GM18861 (cell line): ENCODE measurements at regions not wholly inside any gene's neighbourhood (a gene's known extent, or its start where the extent isn't known, plus 50 kb on each side); places are given as distances from the start of the nearest gene placed in this dataset.
"Not testable (repeated sequence)": the region's sequence is repeated elsewhere in the genome, so short reads cannot be mapped to it uniquely, and the experiment has no call there.

Experiments
- ATAC-seq: cut with Tn5 transposase; IDR thresholded peaks from one replicate; pipeline ENCODE4 v1.9.1; 2021; ENCODE audit not compliant: unreplicated experiment

DNA sequence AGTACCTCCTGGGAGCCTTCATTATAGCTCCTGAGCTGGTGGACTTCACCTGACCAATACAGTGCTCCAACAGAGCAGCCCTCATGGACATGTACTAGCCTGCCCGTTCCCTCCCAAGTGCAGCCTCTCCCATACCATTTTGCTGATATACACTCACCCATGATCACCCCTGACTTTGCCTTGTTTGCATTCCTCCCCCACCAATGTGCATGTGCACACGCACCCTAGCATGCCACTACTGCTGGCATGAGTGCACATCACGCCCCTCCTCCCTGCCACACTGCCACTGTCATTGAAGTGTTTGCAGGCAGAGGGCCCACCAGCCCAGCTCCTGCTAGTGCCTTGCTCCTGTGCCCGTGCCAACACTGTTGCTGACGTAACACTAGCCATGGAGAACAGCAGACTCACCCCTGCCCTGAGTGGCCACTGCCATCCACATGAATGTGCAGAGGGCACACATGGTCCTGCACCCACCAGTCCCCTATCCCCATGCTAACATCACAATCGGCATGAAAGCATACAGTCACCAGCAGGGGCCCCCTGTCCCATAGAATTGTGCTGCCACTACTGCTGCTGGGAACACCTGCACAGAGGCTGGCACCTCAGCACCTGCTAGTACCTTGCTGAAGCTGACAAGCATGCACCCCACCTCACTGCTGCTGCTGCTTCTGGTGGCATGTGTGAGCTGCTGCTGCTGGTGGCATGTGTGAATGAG is 110.3 kb downstream of the SINHCAF start:
- no peak for ATAC-seq

DNA sequence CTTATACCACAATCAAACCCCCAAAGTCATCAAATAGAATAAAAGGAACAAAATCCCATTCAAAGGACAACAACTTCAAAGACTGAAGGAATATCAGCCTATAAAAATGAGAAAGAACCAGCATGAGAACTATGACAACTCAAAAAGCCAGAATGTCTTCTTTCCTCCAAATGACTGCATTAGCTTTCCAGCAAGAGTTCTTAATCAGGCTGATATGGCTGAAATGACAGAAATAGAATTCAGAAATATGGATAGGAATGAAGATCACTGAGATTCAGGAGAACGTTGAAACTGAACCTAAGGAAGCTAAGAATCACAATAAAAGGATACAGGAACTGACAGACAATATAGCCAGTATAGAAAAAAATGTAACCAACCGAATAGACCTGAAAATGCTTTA is 109.5 kb downstream of the SINHCAF start:
- no peak for ATAC-seq

DNA sequence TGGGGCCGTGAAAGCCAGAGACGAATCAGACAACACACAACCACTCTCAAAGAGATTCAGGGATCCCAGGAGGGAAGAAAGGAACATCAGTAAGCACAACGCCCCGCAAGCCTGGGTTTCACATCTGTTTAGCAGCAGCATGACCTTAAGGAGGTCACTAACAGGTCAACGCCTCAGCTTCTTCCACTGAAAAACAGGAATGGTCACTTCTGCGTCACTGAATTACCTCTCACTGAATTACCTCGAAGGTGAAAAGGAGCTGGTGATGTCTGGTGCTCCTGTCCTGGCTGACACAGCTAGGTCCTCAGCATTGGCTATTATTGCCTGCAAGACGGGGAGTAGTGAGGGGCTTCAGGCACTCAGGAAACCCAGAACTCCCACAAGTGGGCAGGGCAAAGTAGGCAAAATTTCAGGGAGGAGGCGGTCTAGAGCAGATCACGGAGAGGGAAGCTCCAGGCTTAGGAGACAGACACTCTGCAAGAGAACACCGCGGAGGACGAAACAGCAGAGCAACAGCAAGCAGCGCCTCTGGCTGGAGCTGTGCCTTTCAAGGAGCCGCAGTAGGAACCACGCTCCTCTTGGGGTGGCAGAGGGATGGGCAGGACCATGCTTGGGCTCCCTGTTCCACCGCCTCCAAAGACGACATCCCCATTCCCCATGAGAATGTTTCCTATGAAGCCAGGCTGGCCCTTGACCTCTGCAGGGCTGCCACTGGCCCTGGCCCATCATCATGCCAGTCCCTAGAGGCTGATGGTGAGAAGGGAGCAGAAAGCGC is 108.4 kb downstream of the SINHCAF start:
- no peak for ATAC-seq

DNA sequence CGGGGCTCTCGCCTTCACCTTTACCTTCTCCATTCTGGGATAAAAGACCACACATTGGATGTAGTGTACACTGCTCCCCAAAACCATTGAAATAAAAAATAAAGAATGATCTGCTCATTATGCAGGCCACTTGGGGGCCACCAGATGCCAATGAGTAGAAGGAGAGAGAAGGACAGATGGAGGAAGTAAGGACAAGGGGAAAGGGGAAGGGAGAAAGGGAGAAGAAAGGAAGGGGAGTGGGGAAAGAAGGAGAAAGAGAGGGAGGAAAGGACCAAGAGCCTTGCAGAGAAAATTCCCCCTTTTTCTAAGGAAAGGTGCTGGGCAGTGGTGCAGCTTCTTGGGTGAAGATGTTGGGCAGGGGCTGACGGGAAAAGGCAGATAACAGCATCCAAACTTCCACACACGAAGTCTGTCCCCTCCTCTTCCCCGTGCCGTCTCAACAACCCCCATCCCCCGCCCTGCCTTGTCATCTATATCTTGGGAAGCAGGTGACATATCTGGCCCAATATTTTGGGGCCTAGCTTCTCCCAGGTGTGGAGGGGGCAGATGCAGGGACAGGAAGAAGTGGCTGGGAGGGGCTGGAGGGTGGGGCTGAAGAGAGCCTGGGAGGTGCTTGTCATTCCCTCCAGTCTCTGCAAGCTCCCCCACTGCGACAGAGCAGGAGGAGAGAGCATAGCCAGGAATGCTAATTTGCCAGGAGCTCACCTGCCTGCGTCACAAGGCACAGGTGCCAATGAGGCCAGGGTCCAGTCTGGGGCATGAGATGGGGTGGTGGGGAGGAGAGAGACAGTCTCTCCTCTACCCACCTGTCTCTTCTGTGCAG is 107.5 kb downstream of the SINHCAF start:
- no peak for ATAC-seq

- ATAC-seq: no peak
Observed at GRCh38 chr12:31219521-31219920, 106.4 kb downstream of the SINHCAF start.

- no peak for ATAC-seq
Observed at GRCh38 chr12:31220061-31220460, 105.9 kb downstream of the SINHCAF start.

- ATAC-seq: no peak
Observed at GRCh38 chr12:31220633-31221550, 105.1 kb downstream of the SINHCAF start.

GRCh38 chr12:31221551-31221945 is 104.4 kb downstream of the SINHCAF start:
- no peak for ATAC-seq

- no peak for ATAC-seq
Observed at GRCh38 chr12:31222620-31223222, 103.2 kb downstream of the SINHCAF start.

GRCh38 chr12:31223640-31224039 is 102.3 kb downstream of the SINHCAF start:
- ATAC-seq: not testable (repeated sequence)

DNA sequence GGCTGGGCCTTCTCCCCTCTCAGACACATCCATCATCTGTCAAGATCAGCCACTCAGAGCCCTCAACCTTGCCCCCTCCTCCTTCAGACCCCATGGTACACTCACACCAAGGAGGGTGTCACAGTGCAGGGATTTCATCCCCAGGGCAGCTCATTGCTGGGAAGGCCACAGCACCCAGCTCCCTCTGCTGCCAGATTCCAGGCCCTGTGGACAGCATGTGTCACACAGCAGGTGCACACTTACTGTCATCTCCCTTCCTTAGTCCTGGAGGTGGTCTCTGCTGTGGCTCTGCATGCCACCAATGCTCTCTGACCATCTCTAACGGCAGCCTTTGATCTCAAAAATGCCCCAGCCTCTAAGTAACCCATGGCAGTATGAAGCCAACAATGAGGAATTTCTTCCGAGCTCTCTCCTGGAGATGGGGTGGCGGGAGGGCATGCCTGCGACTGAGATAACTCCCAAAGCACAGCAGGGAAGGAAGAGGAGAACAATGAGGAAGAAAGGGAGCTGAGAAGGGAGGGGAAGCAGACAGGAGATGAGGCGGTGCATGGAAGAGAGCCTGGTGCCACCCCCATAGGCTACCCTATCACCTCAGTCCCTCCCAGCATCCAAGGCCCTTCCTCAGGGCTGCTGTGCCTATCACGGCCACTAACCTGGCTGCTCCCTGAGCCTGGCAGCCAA is 101.0 kb downstream of the SINHCAF start:
- ATAC-seq: no peak

GRCh38 chr12:31225656-31226535 is 100.1 kb downstream of the SINHCAF start:
- no peak for ATAC-seq

GRCh38 chr12:31226639-31227038 is 99.3 kb downstream of the SINHCAF start:
- no peak for ATAC-seq

GRCh38 chr12:31227401-31227981 is 98.5 kb downstream of the SINHCAF start:
- ATAC-seq: no peak

DNA sequence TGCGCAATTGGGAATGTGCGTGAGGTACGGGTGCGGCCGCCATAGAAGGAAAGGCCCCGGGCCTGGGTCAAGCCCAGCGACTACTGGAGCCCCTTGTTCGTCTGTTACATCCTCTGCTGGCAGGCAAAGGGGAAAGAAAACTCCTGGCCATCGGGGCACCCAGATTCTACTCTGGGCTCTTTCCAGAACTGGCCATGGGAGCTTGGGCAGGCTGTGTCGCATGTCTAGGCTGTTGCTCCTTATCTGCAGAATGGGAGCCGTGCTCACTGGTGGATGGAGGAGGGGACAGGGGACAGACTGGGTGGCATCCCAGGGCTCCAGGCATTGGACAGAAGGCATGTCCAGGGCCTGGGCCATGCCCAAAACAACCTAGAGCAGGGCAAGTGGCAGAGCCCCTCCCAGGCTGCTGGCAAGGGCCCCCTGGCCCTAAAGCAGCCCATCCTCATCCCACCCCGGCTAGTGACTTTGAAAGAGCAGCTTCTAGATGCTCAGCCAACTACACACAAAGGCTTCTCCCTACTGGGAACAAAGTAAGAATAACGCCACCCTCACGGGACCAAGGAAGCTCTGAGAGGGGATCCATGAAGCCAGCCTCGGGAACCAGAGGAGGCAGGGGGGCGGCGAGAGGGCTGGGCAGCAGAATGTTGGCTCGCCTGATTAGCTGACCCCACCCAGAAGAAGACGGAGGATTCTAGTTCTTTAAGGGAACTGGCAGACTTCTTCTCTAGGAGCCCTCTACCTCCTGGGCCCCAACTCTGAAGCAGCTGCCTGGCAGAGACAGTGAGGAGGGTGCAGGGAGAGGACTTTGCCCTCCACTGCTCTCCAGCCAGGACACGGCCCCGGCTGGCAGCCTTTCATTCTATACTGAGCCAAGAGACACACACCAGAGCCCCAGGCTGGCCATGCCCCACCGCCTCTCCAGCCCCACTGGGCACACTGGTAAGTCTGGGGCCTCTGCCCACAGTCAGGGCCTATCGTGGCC is 96.8 kb downstream of the SINHCAF start:
- no peak for ATAC-seq

DNA sequence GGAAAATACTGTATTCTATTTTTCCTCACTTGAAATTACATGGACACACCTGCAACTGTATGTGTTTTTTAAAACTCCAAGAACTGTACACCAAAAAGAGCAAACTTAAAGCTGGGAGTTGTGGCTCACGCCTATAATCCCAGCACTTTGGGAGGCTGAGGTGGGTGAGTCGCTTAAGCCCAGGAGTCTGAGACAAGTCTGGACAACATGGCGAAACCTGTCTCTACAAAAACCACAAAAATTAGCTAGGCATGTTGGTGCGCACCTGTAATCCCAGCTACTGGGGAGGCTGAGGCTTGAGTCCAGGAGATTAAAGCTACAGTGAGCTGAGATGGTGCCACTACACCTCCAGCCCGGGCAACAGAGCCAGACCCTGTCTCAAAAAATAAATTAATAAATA is 95.9 kb downstream of the SINHCAF start:
- no peak for ATAC-seq
